Hepatocyte (in vitro differentiated cells): ENCODE measurements at regions not wholly inside any gene's neighbourhood (a gene's known extent, or its start where the extent isn't known, plus 50 kb on each side); places are given as distances from the start of the nearest gene placed in this dataset.

Experiments
- DNase-seq: peaks from one replicate; pipeline ENCODE4 v3.0.0-alpha.2; 2016; ENCODE audit warnings: low spot score
- H2AFZ ChIP-seq: fragments of 200-600 bp; sonication (generic); 2 replicates; pipeline ENCODE4 v1.6.0; 2016; ENCODE audit warnings: antibody characterized with exemption, mild to moderate bottlenecking
- H3K27ac ChIP-seq: fragments of 200-600 bp; sonication (generic); 2 replicates; pipeline ENCODE4 v1.5.1; 2016; ENCODE audit warnings: mild to moderate bottlenecking
- H3K27me3 ChIP-seq: fragments of 200-600 bp; sonication (generic); 2 replicates; pipeline ENCODE4 v1.6.1; 2016
- H3K36me3 ChIP-seq: fragments of 200-600 bp; sonication (generic); replicated peaks from 2 replicates; pipeline ENCODE4 v1.5.1; 2016; ENCODE audit warnings: low read depth; ENCODE audit not compliant: insufficient read depth
- H3K4me1 ChIP-seq: fragments of 200-600 bp; sonication (generic); 2 replicates; pipeline ENCODE4 v1.5.1; 2016; ENCODE audit warnings: mild to moderate bottlenecking, moderate library complexity; ENCODE audit not compliant: insufficient read depth
- H3K4me2 ChIP-seq: fragments of 200-600 bp; sonication (generic); 2 replicates; pipeline ENCODE4 v1.6.0; 2016
- H3K4me3 ChIP-seq: fragments of 200-600 bp; sonication (generic); 2 replicates; pipeline ENCODE4 v1.5.1; 2016; ENCODE audit warnings: mild to moderate bottlenecking
- H3K79me2 ChIP-seq: fragments of 200-600 bp; sonication (generic); 2 replicates; pipeline ENCODE4 v1.6.0; 2017; ENCODE audit warnings: mild to moderate bottlenecking
- H3K9me2 ChIP-seq: fragments of 200-600 bp; sonication (generic); replicated peaks from 2 replicates; pipeline ENCODE4 v1.6.0; 2017; ENCODE audit warnings: mild to moderate bottlenecking; ENCODE audit not compliant: insufficient read depth
- H3K9me3 ChIP-seq: fragments of 200-600 bp; sonication (generic); 2 replicates; pipeline ENCODE4 v1.5.1; 2016; ENCODE audit warnings: low read depth, mild to moderate bottlenecking
- H4K20me1 ChIP-seq: fragments of 200-600 bp; sonication (generic); 2 replicates; pipeline ENCODE4 v1.6.0; 2016; ENCODE audit warnings: mild to moderate bottlenecking; ENCODE audit not compliant: insufficient read depth, poor library complexity, severe bottlenecking
- CTCF ChIP-seq: fragments of 200-600 bp; sonication (generic); IDR thresholded peaks from 2 replicates; pipeline ENCODE4 v1.5.1; 2016; ENCODE audit warnings: antibody characterized with exemption, mild to moderate bottlenecking; ENCODE audit not compliant: poor library complexity
- EZH2 ChIP-seq: fragments of 200-600 bp; sonication (generic); IDR thresholded peaks from 2 replicates; pipeline ENCODE4 v1.6.1; 2016; ENCODE audit warnings: antibody characterized with exemption, mild to moderate bottlenecking, borderline replicate concordance
- EZH2phosphoT487 ChIP-seq: fragments of 200-600 bp; sonication (generic); IDR thresholded peaks from one replicate; pipeline ENCODE4 v1.6.1; 2018; ENCODE audit warnings: antibody characterized with exemption, mild to moderate bottlenecking, low read depth, moderate library complexity; ENCODE audit not compliant: unreplicated experiment, severe bottlenecking
- whole genome bisulfite sequencing: methylation state at CpG from one replicate; pipeline ENCODE4 v1.1.6; 2016; ENCODE audit warnings: low lambda C conversion rate; ENCODE audit errors: missing lambda C conversion rate; 5-methylcytosine and 5-hydroxymethylcytosine counted together

DNA sequence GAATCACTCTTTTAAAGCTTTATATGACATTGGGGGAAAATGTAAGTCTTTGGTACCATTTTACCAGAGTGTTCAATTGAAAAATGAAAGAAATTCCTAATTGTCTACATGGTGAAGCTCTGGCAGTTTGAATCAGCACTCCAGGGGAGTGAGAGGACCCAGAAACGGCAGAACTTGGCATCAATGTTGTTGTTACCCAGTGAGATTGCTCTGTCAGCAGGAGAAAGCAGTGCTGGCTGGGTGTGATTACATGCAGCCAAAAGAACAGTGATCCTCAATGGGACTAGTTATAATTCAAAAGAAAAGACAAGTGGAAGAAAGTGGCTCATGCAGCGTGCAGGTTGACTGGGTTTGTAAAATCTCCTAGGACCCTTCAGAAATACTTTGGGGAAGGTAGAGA lies 206.4 kb downstream of the PTPRC start:
- Histone ChIP-seq H3K9me3 (no peaks in the 10 kb centered on the region), H3K4me3 (no peak overlapping the region), H3K36me3 (no peaks in the 10 kb centered on the region), H3K4me2 (no peak overlapping the region), H3K4me1 (no peaks in the 10 kb centered on the region), H3K27ac (no peak overlapping the region), H3K9me2 (no peaks in the 10 kb centered on the region), H3K27me3 (no peaks in the 10 kb centered on the region), H2AFZ (no peak overlapping the region), H4K20me1 (no peaks in the 10 kb centered on the region), H3K79me2 (no peaks in the 10 kb centered on the region)
- WGBS = 88% methylated on average over 2 of the region's 2 CpGs
- no peak for DNase-seq
- TF ChIP-seq CTCF (no peak), EZH2phosphoT487 (no peak), EZH2 (no peak)

- WGBS = 89% methylated on average over 4 of the region's 4 CpGs
- Histone ChIP-seq H3K9me3 (no peaks in the 10 kb centered on the region), H3K27ac (no peak overlapping the region), H3K4me2 (no peak overlapping the region), H3K27me3 (no peaks in the 10 kb centered on the region), H2AFZ (no peak overlapping the region), H3K4me3 (no peak overlapping the region), H3K4me1 (no peaks in the 10 kb centered on the region), H3K79me2 (no peaks in the 10 kb centered on the region), H4K20me1 (no peaks in the 10 kb centered on the region), H3K36me3 (no peaks in the 10 kb centered on the region), H3K9me2 (no peaks in the 10 kb centered on the region)
- no peak for DNase-seq
- TF ChIP-seq EZH2 (no peak), CTCF (no peak), EZH2phosphoT487 (no peak)
Measured at GRCh38 chr1:198845851-198846250, 207.0 kb downstream of the PTPRC start.

- Histone ChIP-seq H3K27me3 (no peaks in the 10 kb centered on the region), H3K4me3 (no peak overlapping the region), H3K36me3 (no peaks in the 10 kb centered on the region), H3K9me3 (no peaks in the 10 kb centered on the region), H3K9me2 (no peaks in the 10 kb centered on the region), H3K4me2 (no peak overlapping the region), H4K20me1 (no peaks in the 10 kb centered on the region), H3K79me2 (no peaks in the 10 kb centered on the region), H3K27ac (no peak overlapping the region), H3K4me1 (no peaks in the 10 kb centered on the region), H2AFZ (no peak overlapping the region)
- 96% methylated on average over 2 of the region's 2 CpGs for WGBS
- DNase-seq = no peak
- TF ChIP-seq EZH2phosphoT487 (no peak), EZH2 (no peak), CTCF (no peak)
Measured at GRCh38 chr1:198846556-198846955, 207.7 kb downstream of the PTPRC start.

DNA sequence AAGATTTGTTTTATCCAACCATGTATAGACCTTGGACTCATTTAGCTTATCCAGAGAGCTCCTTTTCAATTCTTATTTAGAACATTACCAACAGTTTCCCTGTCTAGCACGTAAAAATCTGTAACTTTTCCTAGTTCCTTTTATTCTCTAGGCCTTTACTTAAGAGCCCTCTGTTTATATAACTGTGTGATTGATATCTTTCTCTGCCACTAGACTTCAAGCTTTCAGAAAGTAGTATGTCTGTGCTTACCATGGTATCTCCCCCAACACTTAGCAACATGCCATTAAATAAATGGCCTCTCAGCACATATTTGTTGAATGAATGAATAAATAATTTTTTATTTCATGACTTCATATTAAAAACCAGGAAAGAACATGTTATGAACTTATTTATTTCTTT lies 209.4 kb downstream of the PTPRC start:
- Histone ChIP-seq H2AFZ (no peak overlapping the region), H3K27me3 (no peaks in the 10 kb centered on the region), H3K9me3 (no peaks in the 10 kb centered on the region), H3K27ac (no peak overlapping the region), H3K4me2 (no peak overlapping the region), H3K4me3 (no peak overlapping the region), H4K20me1 (no peaks in the 10 kb centered on the region), H3K36me3 (no peaks in the 10 kb centered on the region), H3K9me2 (no peaks in the 10 kb centered on the region), H3K4me1 (no peaks in the 10 kb centered on the region), H3K79me2 (no peaks in the 10 kb centered on the region)
- no peak for DNase-seq
- 71% methylated on average over 1 of the region's 1 CpG for WGBS
- TF ChIP-seq EZH2 (no peak), CTCF (no peak), EZH2phosphoT487 (no peak)
